T-helper 2 cell treated with Interferon-gamma antibody and Interleukin-4, amounts not matched to agents 5 μg/mL and 100 μg/mL, for 36 hours (primary cell): ENCODE measurements at regions not wholly inside any gene's neighbourhood (a gene's known extent, or its start where the extent isn't known, plus 50 kb on each side); places are given as distances from the start of the nearest gene placed in this dataset.
"Not testable (repeated sequence)": the region's sequence is repeated elsewhere in the genome, so short reads cannot be mapped to it uniquely, and the experiment has no call there.

ENCODE experiments used
- DNase-seq: peaks from one replicate; pipeline ENCODE4 v3.0.0; 2021; ENCODE audit warnings: low spot score
- H3K27ac Mint-ChIP-seq: one replicate; pipeline ENCODE4 v1.8.0; 2021; ENCODE audit warnings: mild to moderate bottlenecking, mixed read lengths
- H3K27me3 Mint-ChIP-seq: one replicate; pipeline ENCODE4 v1.8.0; 2021; ENCODE audit warnings: low read depth, mixed read lengths
- H3K36me3 Mint-ChIP-seq: one replicate; pipeline ENCODE4 v1.8.0; 2021; ENCODE audit warnings: low read depth, mixed read lengths
- H3K4me1 Mint-ChIP-seq: one replicate; pipeline ENCODE4 v1.8.0; 2021; ENCODE audit warnings: low read depth, mixed read lengths
- H3K4me3 Mint-ChIP-seq: one replicate; pipeline ENCODE4 v1.8.0; 2022; ENCODE audit warnings: mild to moderate bottlenecking, moderate library complexity, mixed read lengths
- H3K9me3 Mint-ChIP-seq: one replicate; pipeline ENCODE4 v1.8.0; 2021; ENCODE audit warnings: mixed read lengths

GRCh38 chr3:64365877-64366276 is 140.6 kb upstream of the PRICKLE2 start:
- no peak overlapping the region for H3K27ac Mint-ChIP-seq
- peaks cover 3% of the 10 kb centered on the region for H3K27me3 Mint-ChIP-seq
- H3K9me3 Mint-ChIP-seq = no peaks in the 10 kb centered on the region
- DNase-seq = no peak
- H3K4me1 Mint-ChIP-seq = no peaks in the 10 kb centered on the region
- H3K4me3 Mint-ChIP-seq = no peak overlapping the region
- H3K36me3 Mint-ChIP-seq = no peaks in the 10 kb centered on the region

- no peaks in the 10 kb centered on the region for H3K27me3 Mint-ChIP-seq
- no peak overlapping the region for H3K27ac Mint-ChIP-seq
- DNase-seq = no peak
- H3K4me3 Mint-ChIP-seq = no peak overlapping the region
- no peaks in the 10 kb centered on the region for H3K36me3 Mint-ChIP-seq
- no peaks in the 10 kb centered on the region for H3K9me3 Mint-ChIP-seq
- no peaks in the 10 kb centered on the region for H3K4me1 Mint-ChIP-seq
Observed at GRCh38 chr3:64363842-64364241, 138.6 kb upstream of the PRICKLE2 start.

- Mint-ChIP-seq H3K4me3 (no peak overlapping the region), H3K27ac (no peak overlapping the region), H3K4me1 (peaks cover 10% of the 10 kb centered on the region), H3K9me3 (no peaks in the 10 kb centered on the region), H3K27me3 (no peaks in the 10 kb centered on the region), H3K36me3 (no peaks in the 10 kb centered on the region)
- DNase-seq = no peak
Observed at GRCh38 chr3:64361962-64362735, 136.9 kb upstream of the PRICKLE2 start.

GRCh38 chr3:64361036-64361435 is 135.8 kb upstream of the PRICKLE2 start:
- not testable (repeated sequence) for H3K9me3 Mint-ChIP-seq, H3K27me3 Mint-ChIP-seq

GRCh38 chr3:64360280-64360679 is 135.0 kb upstream of the PRICKLE2 start:
- DNase-seq = no peak
- Mint-ChIP-seq H3K9me3 (no peaks in the 10 kb centered on the region), H3K4me3 (no peak overlapping the region), H3K4me1 (peaks cover 17% of the 10 kb centered on the region), H3K36me3 (peaks cover 1% of the 10 kb centered on the region), H3K27ac (no peak overlapping the region), H3K27me3 (no peaks in the 10 kb centered on the region)

More at GRCh38 chr3:64361036-64361435, 135.8 kb upstream of the PRICKLE2 start:
- not testable (repeated sequence) for H3K36me3 Mint-ChIP-seq, H3K4me3 Mint-ChIP-seq, H3K27ac Mint-ChIP-seq, DNase-seq
- peaks cover 11% of the 10 kb centered on the region for H3K4me1 Mint-ChIP-seq

GRCh38 chr3:64359735-64360134 is 134.5 kb upstream of the PRICKLE2 start:
- H3K9me3 Mint-ChIP-seq = no peaks in the 10 kb centered on the region

GRCh38 chr3:64358853-64359252 is 133.6 kb upstream of the PRICKLE2 start:
- Mint-ChIP-seq H3K27me3 (no peaks in the 10 kb centered on the region), H3K4me1 (peaks cover 19% of the 10 kb centered on the region), H3K4me3 (no peak overlapping the region), H3K9me3 (no peaks in the 10 kb centered on the region), H3K36me3 (peaks cover 1% of the 10 kb centered on the region), H3K27ac (no peak overlapping the region)
- no peak for DNase-seq

More at GRCh38 chr3:64359735-64360134, 134.5 kb upstream of the PRICKLE2 start:
- H3K4me3 Mint-ChIP-seq = no peak overlapping the region
- H3K27ac Mint-ChIP-seq = no peak overlapping the region
- DNase-seq = no peak
- peaks cover 19% of the 10 kb centered on the region for H3K4me1 Mint-ChIP-seq
- H3K27me3 Mint-ChIP-seq = no peaks in the 10 kb centered on the region
- peaks cover 1% of the 10 kb centered on the region for H3K36me3 Mint-ChIP-seq

GRCh38 chr3:64358176-64358575 is 132.9 kb upstream of the PRICKLE2 start:
- H3K4me1 Mint-ChIP-seq = peaks cover 21% of the 10 kb centered on the region

GRCh38 chr3:64357481-64357880 is 132.2 kb upstream of the PRICKLE2 start:
- no peak for DNase-seq
- no peaks in the 10 kb centered on the region for H3K27me3 Mint-ChIP-seq
- H3K27ac Mint-ChIP-seq = no peak overlapping the region
- peaks cover 1% of the 10 kb centered on the region for H3K36me3 Mint-ChIP-seq
- H3K9me3 Mint-ChIP-seq = no peaks in the 10 kb centered on the region
- H3K4me3 Mint-ChIP-seq = no peak overlapping the region
- H3K4me1 Mint-ChIP-seq = peaks cover 25% of the 10 kb centered on the region

More at GRCh38 chr3:64358176-64358575, 132.9 kb upstream of the PRICKLE2 start:
- peaks cover 1% of the 10 kb centered on the region for H3K36me3 Mint-ChIP-seq
- H3K9me3 Mint-ChIP-seq = no peaks in the 10 kb centered on the region
- DNase-seq = no peak
- H3K27ac Mint-ChIP-seq = no peak overlapping the region
- H3K27me3 Mint-ChIP-seq = no peaks in the 10 kb centered on the region
- no peak overlapping the region for H3K4me3 Mint-ChIP-seq

GRCh38 chr3:64355401-64355807 is 130.1 kb upstream of the PRICKLE2 start:
- Mint-ChIP-seq H3K9me3 (no peaks in the 10 kb centered on the region), H3K27me3 (no peaks in the 10 kb centered on the region), H3K4me3 (no peak overlapping the region), H3K27ac (no peak overlapping the region), H3K36me3 (peaks cover 1% of the 10 kb centered on the region), H3K4me1 (peaks cover 33% of the 10 kb centered on the region)
- DNase-seq = no peak

GRCh38 chr3:64354956-64355355 is 129.7 kb upstream of the PRICKLE2 start:
- no peak overlapping the region for H3K4me3 Mint-ChIP-seq
- H3K4me1 Mint-ChIP-seq = peaks cover 33% of the 10 kb centered on the region
- DNase-seq = no peak
- H3K27me3 Mint-ChIP-seq = no peaks in the 10 kb centered on the region
- no peak overlapping the region for H3K27ac Mint-ChIP-seq
- peaks cover 1% of the 10 kb centered on the region for H3K36me3 Mint-ChIP-seq
- H3K9me3 Mint-ChIP-seq = no peaks in the 10 kb centered on the region

GRCh38 chr3:64354221-64354620 is 129.0 kb upstream of the PRICKLE2 start:
- Mint-ChIP-seq H3K27ac (no peak overlapping the region), H3K4me1 (peaks cover 33% of the 10 kb centered on the region), H3K27me3 (peaks cover 2% of the 10 kb centered on the region), H3K9me3 (no peaks in the 10 kb centered on the region), H3K36me3 (peaks cover 1% of the 10 kb centered on the region), H3K4me3 (no peak overlapping the region)
- no peak for DNase-seq

- Mint-ChIP-seq H3K9me3 (no peaks in the 10 kb centered on the region), H3K4me1 (peaks cover 33% of the 10 kb centered on the region), H3K27me3 (peaks cover 3% of the 10 kb centered on the region), H3K36me3 (peaks cover 1% of the 10 kb centered on the region), H3K27ac (no peak overlapping the region), H3K4me3 (no peak overlapping the region)
- no peak for DNase-seq
Observed at GRCh38 chr3:64353226-64353625, 128.0 kb upstream of the PRICKLE2 start.

GRCh38 chr3:64352639-64352992 is 127.3 kb upstream of the PRICKLE2 start:
- DNase-seq = no peak
- H3K9me3 Mint-ChIP-seq = no peaks in the 10 kb centered on the region
- no peak overlapping the region for H3K4me3 Mint-ChIP-seq
- H3K4me1 Mint-ChIP-seq = peaks cover 29% of the 10 kb centered on the region
- H3K27ac Mint-ChIP-seq = no peak overlapping the region
- peaks cover 1% of the 10 kb centered on the region for H3K36me3 Mint-ChIP-seq
- peaks cover 9% of the 10 kb centered on the region for H3K27me3 Mint-ChIP-seq
